ENCODE measurements at regions not wholly inside any gene's neighbourhood (a gene's known extent, or its start where the extent isn't known, plus 50 kb on each side); places are given as distances from the start of the nearest gene placed in this dataset.
A peak's percentile ranks its signal among the peaks of the same experiment; 100 is the strongest.

GRCh38 chr11:22491555-22492225 is 133.9 kb downstream of the FANCF start:
- DNase-seq (ENCODE audit: low read depth in 2 of 2), result peak; percentile 96 to 97

- DNase-seq (ENCODE audit: low read depth in 2 of 2), result no peak
These were observed 142.0 kb downstream of the SLC17A6 start for GRCh38 chr11:22479971-22480720.

GRCh38 chr11:22479208-22479607 is 141.0 kb downstream of the SLC17A6 start:
- peak; percentile 46 to 54 for DNase-seq (ENCODE audit: low read depth in 2 of 2)

- DNase-seq (ENCODE audit: low read depth in 2 of 2), result no peak
These were observed 140.0 kb downstream of the SLC17A6 start for GRCh38 chr11:22478169-22478568.

GRCh38 chr11:22477312-22477711 is 139.1 kb downstream of the SLC17A6 start:
- DNase-seq (ENCODE audit: low read depth in 2 of 2), result no peak

GRCh38 chr11:22476589-22476988 is 138.4 kb downstream of the SLC17A6 start:
- DNase-seq (ENCODE audit: low read depth in 2 of 2), result no peak

GRCh38 chr11:22474616-22475015 is 136.4 kb downstream of the SLC17A6 start:
- DNase-seq (ENCODE audit: low read depth in 2 of 2), result no peak

- DNase-seq (ENCODE audit: low read depth in 2 of 2), result no peak
These were observed 135.4 kb downstream of the SLC17A6 start for GRCh38 chr11:22473586-22473985.

GRCh38 chr11:22472306-22472705 is 134.1 kb downstream of the SLC17A6 start:
- no peak for DNase-seq (ENCODE audit: low read depth in 2 of 2)

- DNase-seq (ENCODE audit: low read depth in 2 of 2), result no peak
These were observed 133.2 kb downstream of the SLC17A6 start for GRCh38 chr11:22471385-22471784.

GRCh38 chr11:22467741-22468140 is 129.6 kb downstream of the SLC17A6 start:
- DNase-seq (ENCODE audit: low read depth in 2 of 2), result no peak

GRCh38 chr11:22467248-22467647 is 129.1 kb downstream of the SLC17A6 start:
- DNase-seq (ENCODE audit: low read depth in 2 of 2), result no peak

GRCh38 chr11:22466809-22467208 is 128.6 kb downstream of the SLC17A6 start:
- peak; percentile 86 to 88 for DNase-seq (ENCODE audit: low read depth in 2 of 2)

GRCh38 chr11:22466351-22466750 is 128.2 kb downstream of the SLC17A6 start:
- DNase-seq (ENCODE audit: low read depth in 2 of 2), result no peak

- no peak for DNase-seq (ENCODE audit: low read depth in 2 of 2)
These were observed 127.4 kb downstream of the SLC17A6 start for GRCh38 chr11:22465620-22466019.

- DNase-seq (ENCODE audit: low read depth in 2 of 2), result no peak
These were observed 123.4 kb downstream of the SLC17A6 start for GRCh38 chr11:22461626-22462025.

- no peak for DNase-seq (ENCODE audit: low read depth in 2 of 2)
These were observed 122.0 kb downstream of the SLC17A6 start for GRCh38 chr11:22460181-22460580.

GRCh38 chr11:22459048-22459447 is 120.9 kb downstream of the SLC17A6 start:
- DNase-seq (ENCODE audit: low read depth in 2 of 2), result peak; percentile 73 to 75

GRCh38 chr11:22458161-22458560 is 120.0 kb downstream of the SLC17A6 start:
- DNase-seq (ENCODE audit: low read depth in 2 of 2), result no peak

GRCh38 chr11:22456993-22457762 is 119.0 kb downstream of the SLC17A6 start:
- no peak for DNase-seq (ENCODE audit: low read depth in 2 of 2)

- peak in 1 of 2 experiments; percentile 40 for DNase-seq (ENCODE audit: low read depth in 2 of 2)
These were observed 116.4 kb downstream of the SLC17A6 start for GRCh38 chr11:22454461-22455090.

- DNase-seq (ENCODE audit: low read depth in 2 of 2), result no peak
These were observed 111.3 kb downstream of the SLC17A6 start for GRCh38 chr11:22449441-22449840.
